Adrenal gland (tissue), 9 donors: ENCODE measurements at regions not wholly inside any gene's neighbourhood (a gene's known extent, or its start where the extent isn't known, plus 50 kb on each side); places are given as distances from the start of the nearest gene placed in this dataset.
A peak's percentile ranks its signal among the peaks of the same experiment; 100 is the strongest.

ENCODE experiments used
- DNase-seq, 7 donors: peaks; one replicate each; pipeline ENCODE4 v3.0.0-alpha.2; 2019 to 2020
- H3K27ac ChIP-seq, 5 donors: fragments of 200-600 bp; sonication (generic) in 4 of 5; 1 replicate in 3 of 5; 2 replicates in 2 of 5; pipeline versions ENCODE4 v1.5.1 to v1.8.0; 2016 to 2020; ENCODE audit warnings: mild to moderate bottlenecking in 1 of 5
- H3K27me3 ChIP-seq: fragments of 200-600 bp; 2 replicates; pipeline ENCODE4 v1.8.0; 2021
- H3K36me3 ChIP-seq, 2 donors: fragments of 200-600 bp; replicated peaks in 1 of 2; 1 replicate in 1 of 2; 2 replicates in 1 of 2; pipeline versions ENCODE4 v1.5.1 to v1.8.0; 2018 to 2022
- H3K4me1 ChIP-seq, 2 donors: fragments of 200-600 bp; replicated peaks in 1 of 2; 1 replicate in 1 of 2; 2 replicates in 1 of 2; pipeline versions ENCODE4 v1.5.1 to v1.8.0; 2018 to 2021
- H3K4me3 ChIP-seq, 4 donors: fragments of 200-600 bp; sonication (generic) in 3 of 4; one replicate each; pipeline ENCODE4 v1.5.1; 2016 to 2018
- H3K9me3 ChIP-seq, 3 donors: fragments of 200-600 bp; sonication (generic) in 1 of 3; replicated peaks in 1 of 3; 1 replicate in 2 of 3; 2 replicates in 1 of 3; pipeline versions ENCODE4 v1.5.1 to v1.8.0; 2016 to 2021
- POLR2A ChIP-seq, 2 donors: fragments of 450-650 bp; IDR thresholded peaks; one replicate each; pipeline ENCODE4 v1.6.1; 2017; ENCODE audit warnings: antibody characterized with exemption in 2 of 2, mild to moderate bottlenecking in 2 of 2, moderate library complexity in 1 of 2
- WGBS, 4 donors: extraction: QIAGEN DNeasy Blood & Tissue Kit in 2 of 4; methylation state at CpG; one replicate each; pipeline versions ENCODE4 v1.1.5 to v1.1.7; 2013 to 2017; 5-methylcytosine and 5-hydroxymethylcytosine counted together
- intact Hi-C, 2 donors: fragments of 100-400 bp; cut with DNase I; formaldehyde crosslinking; loops; one replicate each; pipeline versions ENCODE4 v1.14.1 to v1.15.0; 2022 to 2023
- TF ChIP-seq, protein P1 (sequence below), 6 experiments: fragments of 450-650 bp in 4 of 6; fragments of 200-600 bp in 2 of 6; sonication (generic) in 1 of 6; IDR thresholded peaks; 1 replicate in 5 of 6; 2 replicates in 1 of 6; pipeline versions ENCODE4 v1.5.1 to v1.8.0; 2016 to 2021; ENCODE audit warnings: antibody characterized with exemption in 6 of 6, mild to moderate bottlenecking in 2 of 6, moderate library complexity in 1 of 6
- donor health status: healthy with polysubstance abuse.
- donor health status: Bipolar disorder and iron deficiency.
- donor health status: DM: yes; HTN: yes; CAD: no.
- donor health status: DM: no; HTN: no; CAD: no.
- donor health status: DM: no; HTN: no; CAD: no.

DNA sequence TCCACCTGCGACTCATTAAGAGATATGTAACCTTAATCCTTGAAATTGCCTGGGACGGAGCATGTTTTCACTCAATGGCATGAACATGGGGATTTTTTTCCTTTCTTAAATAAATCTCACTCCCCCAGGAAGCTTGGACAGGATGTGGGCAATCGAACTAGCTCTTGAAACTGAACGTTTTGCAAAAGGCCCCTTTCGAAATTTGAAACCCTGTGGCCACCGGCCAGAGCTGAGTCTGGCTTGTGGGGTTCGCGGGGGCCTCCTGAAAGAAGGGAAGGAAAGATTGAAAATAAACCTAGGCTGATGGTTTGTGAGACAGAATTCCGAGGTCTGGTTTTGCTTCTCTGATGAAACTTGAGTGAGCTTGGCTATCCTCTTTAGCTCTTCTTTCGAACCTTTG is 101.4 kb upstream of the RTL1 start:
- WGBS, 4 donors = 43 to 56% (median 49%) methylated on average over 10 of the region's 10 CpGs
- no peaks in the 10 kb centered on the region for H3K9me3 ChIP-seq
- no peaks in the 10 kb centered on the region for H3K27me3 ChIP-seq
- no peak overlapping the region for H3K4me3 ChIP-seq
- peaks cover 0 to 23% of the 10 kb centered on the region in 2 donors for H3K36me3 ChIP-seq
- peaks cover 0 to 20% of the 10 kb centered on the region in 2 donors for H3K4me1 ChIP-seq
- peak overlapping the region in 3 of 5 donors; percentile 10 to 82 (median 44) for H3K27ac ChIP-seq
- peak in 3 of 7 donors; percentile 21 to 54 (median 31) for DNase-seq
- TF ChIP-seq, protein P1, sequence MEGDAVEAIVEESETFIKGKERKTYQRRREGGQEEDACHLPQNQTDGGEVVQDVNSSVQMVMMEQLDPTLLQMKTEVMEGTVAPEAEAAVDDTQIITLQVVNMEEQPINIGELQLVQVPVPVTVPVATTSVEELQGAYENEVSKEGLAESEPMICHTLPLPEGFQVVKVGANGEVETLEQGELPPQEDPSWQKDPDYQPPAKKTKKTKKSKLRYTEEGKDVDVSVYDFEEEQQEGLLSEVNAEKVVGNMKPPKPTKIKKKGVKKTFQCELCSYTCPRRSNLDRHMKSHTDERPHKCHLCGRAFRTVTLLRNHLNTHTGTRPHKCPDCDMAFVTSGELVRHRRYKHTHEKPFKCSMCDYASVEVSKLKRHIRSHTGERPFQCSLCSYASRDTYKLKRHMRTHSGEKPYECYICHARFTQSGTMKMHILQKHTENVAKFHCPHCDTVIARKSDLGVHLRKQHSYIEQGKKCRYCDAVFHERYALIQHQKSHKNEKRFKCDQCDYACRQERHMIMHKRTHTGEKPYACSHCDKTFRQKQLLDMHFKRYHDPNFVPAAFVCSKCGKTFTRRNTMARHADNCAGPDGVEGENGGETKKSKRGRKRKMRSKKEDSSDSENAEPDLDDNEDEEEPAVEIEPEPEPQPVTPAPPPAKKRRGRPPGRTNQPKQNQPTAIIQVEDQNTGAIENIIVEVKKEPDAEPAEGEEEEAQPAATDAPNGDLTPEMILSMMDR (IDR thresholded peaks at IDR 0.05) = no peak
- no peak for TF ChIP-seq POLR2A (IDR thresholded peaks at IDR 0.05)
- intact Hi-C loops = no loop called here

DNA sequence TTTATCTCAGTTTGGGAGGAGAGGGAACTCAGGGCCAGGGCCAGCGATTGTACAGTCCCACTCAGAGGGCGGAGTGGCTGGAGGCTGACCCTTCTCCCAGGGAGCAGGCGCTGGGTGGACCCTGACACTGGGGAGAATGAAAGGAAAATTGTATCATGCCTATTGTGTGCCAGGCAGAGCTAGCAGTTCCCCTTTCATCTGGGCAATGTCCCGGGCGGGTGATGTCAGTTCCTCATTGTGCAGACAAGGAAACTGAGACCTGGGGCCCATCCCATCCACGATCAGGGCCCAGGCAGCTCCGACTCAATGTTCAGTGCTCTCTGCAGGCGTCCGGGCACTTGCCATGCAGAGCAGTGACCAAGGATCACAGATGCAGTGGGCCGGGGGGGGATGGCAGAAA is 101.9 kb upstream of the RTL1 start:
- Histone ChIP-seq H3K27me3 (no peaks in the 10 kb centered on the region), H3K4me1 (peaks cover 0 to 20% of the 10 kb centered on the region in 2 donors), H3K9me3 (no peaks in the 10 kb centered on the region), H3K27ac (peak overlapping the region in 3 of 5 donors; percentile 10 to 82 (median 44)), H3K36me3 (peaks cover 0 to 25% of the 10 kb centered on the region in 2 donors), H3K4me3 (no peak overlapping the region)
- peak; percentile 26 to 66 (median 47) for DNase-seq
- intact Hi-C loops = no loop called here
- TF ChIP-seq POLR2A (IDR thresholded peaks at IDR 0.05) = no peak
- TF ChIP-seq, protein P1 (IDR thresholded peaks at IDR 0.05) = no peak
- WGBS, 4 donors = 60 to 87% (median 66%) methylated on average over 6 to 10 of the region's 10 CpGs

DNA sequence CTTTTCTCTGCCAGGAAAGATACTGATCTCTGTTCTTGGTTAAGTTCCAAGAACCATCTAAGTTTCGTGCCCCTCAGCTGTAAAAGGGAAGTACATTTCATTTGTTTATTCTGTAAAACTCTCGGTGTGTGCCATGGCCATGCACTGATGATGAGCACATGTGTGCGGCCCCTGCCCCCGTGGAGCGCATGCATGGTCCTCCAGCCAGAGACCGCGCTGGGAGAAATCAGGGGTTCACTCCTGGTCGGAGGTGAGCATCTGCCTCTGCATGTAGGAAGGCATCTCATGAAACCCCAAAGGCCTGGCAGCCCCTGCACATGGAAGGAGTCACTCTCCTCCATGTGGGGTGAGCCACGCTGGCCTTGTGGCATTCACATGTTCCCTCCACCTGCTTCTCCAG is 102.5 kb upstream of the RTL1 start:
- Histone ChIP-seq H3K9me3 (no peaks in the 10 kb centered on the region), H3K4me3 (no peak overlapping the region), H3K36me3 (peaks cover 0 to 25% of the 10 kb centered on the region in 2 donors), H3K27ac (peak overlapping the region in 3 of 5 donors; percentile 10 to 82 (median 44)), H3K4me1 (peaks cover 0 to 20% of the 10 kb centered on the region in 2 donors), H3K27me3 (no peaks in the 10 kb centered on the region)
- intact Hi-C loops = no loop called here
- TF ChIP-seq, protein P1 (IDR thresholded peaks at IDR 0.05) = no peak
- TF ChIP-seq POLR2A (IDR thresholded peaks at IDR 0.05) = no peak
- 63 to 71% (median 63%) methylated on average over 9 of the region's 9 CpGs for WGBS, 4 donors
- DNase-seq = peak in 4 of 7 donors; percentile 16 to 50 (median 22)

DNA sequence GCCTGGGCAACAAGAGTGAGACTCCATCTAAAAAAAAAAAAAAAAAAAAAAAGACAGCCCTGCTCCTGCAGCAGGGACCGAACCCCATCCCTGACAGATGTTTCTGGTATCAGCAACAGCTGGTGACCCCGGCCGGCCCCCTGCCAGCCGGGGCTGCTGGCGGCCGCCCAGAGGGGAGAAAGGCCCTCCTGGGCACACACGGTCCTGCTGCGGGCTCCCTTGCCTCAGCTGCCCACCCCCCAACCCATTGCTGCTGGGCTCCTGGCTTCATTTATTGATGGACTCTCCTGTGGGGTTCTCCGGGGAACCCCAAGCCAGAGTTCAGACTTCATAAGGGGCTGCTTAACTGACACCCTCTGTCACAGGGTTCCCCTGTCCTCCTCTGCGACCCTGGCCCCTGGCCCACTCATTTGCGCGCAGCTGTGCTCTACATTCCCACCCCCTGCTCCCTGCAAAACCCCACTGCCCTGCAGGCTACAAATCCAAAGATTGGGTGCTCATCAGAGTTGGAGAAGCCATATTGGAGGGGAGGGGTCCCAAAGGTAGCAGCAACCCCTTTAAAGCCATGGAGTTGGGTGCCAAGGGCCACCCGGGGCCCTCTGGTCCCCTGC is 103.6 kb upstream of the RTL1 start:
- peak in 1 of 7 donors; percentile 16 for DNase-seq
- peaks cover 0 to 20% of the 10 kb centered on the region in 2 donors for H3K4me1 ChIP-seq
- H3K9me3 ChIP-seq = no peaks in the 10 kb centered on the region
- H3K4me3 ChIP-seq = no peak overlapping the region
- peaks cover 0 to 27% of the 10 kb centered on the region in 2 donors for H3K36me3 ChIP-seq
- H3K27ac ChIP-seq = no peak overlapping the region
- no peaks in the 10 kb centered on the region for H3K27me3 ChIP-seq
- no peak for TF ChIP-seq POLR2A (IDR thresholded peaks at IDR 0.05)
- TF ChIP-seq, protein P1 (IDR thresholded peaks at IDR 0.05) = no peak
- WGBS, 4 donors = 82 to 88% (median 83%) methylated on average over 8 to 13 of the region's 13 CpGs
- intact Hi-C loops = no loop called here
